ENCODE measurements at regions not wholly inside any gene's neighbourhood (a gene's known extent, or its start where the extent isn't known, plus 50 kb on each side); places are given as distances from the start of the nearest gene placed in this dataset.

- intact Hi-C loops (cut with micrococcal nuclease), result no loop called here
- H3K9ac ChIP-seq (ENCODE audit: low read length), result no peak overlapping the region
- TF ChIP-seq ZNF274 (IDR thresholded peaks at IDR 0.05; ENCODE audit: low read depth, low read length), result no peak
- TF ChIP-seq ZBTB33 (IDR thresholded peaks at IDR 0.05; ENCODE audit: extremely low read depth, insufficient replicate concordance, low read length), result no peak
- TF ChIP-seq EGR1 (IDR thresholded peaks at IDR 0.05; ENCODE audit: low read depth), result no peak
- TF ChIP-seq JUND (IDR thresholded peaks at IDR 0.05), result no peak
- DNase-seq (ENCODE audit: low read depth, low spot score), result no peak
- H2AFZ ChIP-seq (ENCODE audit: low read depth, low read length, poor library complexity, severe bottlenecking), result no peak overlapping the region
- no peak for ATAC-seq
- H3K9me3 ChIP-seq (ENCODE audit: control insufficient read depth in 1 of 2, insufficient read depth in 1 of 2, low read depth in 1 of 2, low read length in 2 of 2), result no peaks in the 10 kb centered on the region
- no peaks in the 10 kb centered on the region for H3K27me3 ChIP-seq (ENCODE audit: insufficient read depth, low read length)
- H3K79me2 ChIP-seq (ENCODE audit: insufficient read depth, low read length), result no peaks in the 10 kb centered on the region
- no TSS peak for BruUV-seq (replicated peaks)
- ChIA-PET RAD21 (ENCODE audit: low non-redundant PET in 1 of 2, low total read pairs in 2 of 2, uncharacterized antibody in 2 of 2, unreplicated experiment in 2 of 2) (no interaction called here), POLR2A (no interaction called here), CTCF (no interaction called here)
- no peaks in the 10 kb centered on the region for H3K4me1 ChIP-seq (ENCODE audit: control insufficient read depth in 1 of 2, insufficient read depth in 2 of 2, low read length in 2 of 2)
- H3K4me2 ChIP-seq (ENCODE audit: low read length), result no peak overlapping the region
- H3K36me3 ChIP-seq (ENCODE audit: control insufficient read depth in 1 of 2, insufficient read depth in 2 of 2, low read length in 2 of 2), result no peaks in the 10 kb centered on the region
- no peak overlapping the region for H3K4me3 ChIP-seq (replicated peaks in 1 of 2; ENCODE audit: low read depth in 1 of 2, low read length in 2 of 2)
- no peaks in the 10 kb centered on the region for H4K20me1 ChIP-seq (ENCODE audit: insufficient read depth)
- no peak overlapping the region for H3K27ac ChIP-seq (ENCODE audit: low read depth, low read length)
- no peaks in the 10 kb centered on the region for H3K9me2 ChIP-seq (ENCODE audit: insufficient read depth)
These were observed 281.5 kb downstream of the HTR1B start for GRCh38 chr6:77181749-77182148.

DNA sequence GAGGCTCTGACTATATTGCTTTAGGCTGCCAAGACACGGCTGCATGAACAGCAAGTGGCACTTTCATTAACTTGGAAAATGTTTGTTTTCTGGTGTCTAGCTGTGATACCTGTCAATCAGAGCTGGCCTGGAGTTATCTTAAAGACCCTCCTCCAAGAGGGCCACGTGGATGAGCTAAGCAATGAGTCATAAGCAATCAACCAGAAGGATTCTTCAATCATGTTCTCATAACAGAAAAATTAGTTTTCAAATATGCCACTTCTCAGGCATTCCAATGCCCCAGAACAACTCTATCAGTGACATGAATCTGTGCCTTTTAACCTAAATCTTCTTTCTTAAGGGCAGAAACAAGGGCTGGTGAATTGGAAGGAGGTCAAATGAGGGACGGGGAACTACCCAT is 283.0 kb downstream of the HTR1B start:
- CTCF ChIA-PET, result no interaction called here

More for the DNA sequence above, 283.0 kb downstream of the HTR1B start:
- no peaks in the 10 kb centered on the region for H3K9me2 ChIP-seq (ENCODE audit: insufficient read depth)
- intact Hi-C loops (cut with micrococcal nuclease), result no loop called here
- no peak overlapping the region for H3K9ac ChIP-seq (ENCODE audit: low read length)
- TF ChIP-seq EZH2 (IDR thresholded peaks at IDR 0.05) (no peak), EGR1 (IDR thresholded peaks at IDR 0.05; ENCODE audit: low read depth) (no peak), SRF (IDR thresholded peaks at IDR 0.05; ENCODE audit: low read depth) (no peak), CEBPB (IDR thresholded peaks at IDR 0.05; ENCODE audit: low read depth) (no peak), EZH2phosphoT487 (IDR thresholded peaks at IDR 0.05; ENCODE audit: borderline replicate concordance) (no peak), POLR2AphosphoS5 (IDR thresholded peaks at IDR 0.05; ENCODE audit: low read depth, low read length) (no peak), ZFX (IDR thresholded peaks at IDR 0.05) (no peak), SP1 (IDR thresholded peaks at IDR 0.05; ENCODE audit: low read depth) (no peak), ELF1 (IDR thresholded peaks at IDR 0.05; ENCODE audit: borderline replicate concordance, low read depth) (no peak), JUND (IDR thresholded peaks at IDR 0.05) (no peak), ZBTB33 (IDR thresholded peaks at IDR 0.05; ENCODE audit: extremely low read depth, insufficient replicate concordance, low read length) (no peak)
- TF ChIP-seq, protein P1, sequence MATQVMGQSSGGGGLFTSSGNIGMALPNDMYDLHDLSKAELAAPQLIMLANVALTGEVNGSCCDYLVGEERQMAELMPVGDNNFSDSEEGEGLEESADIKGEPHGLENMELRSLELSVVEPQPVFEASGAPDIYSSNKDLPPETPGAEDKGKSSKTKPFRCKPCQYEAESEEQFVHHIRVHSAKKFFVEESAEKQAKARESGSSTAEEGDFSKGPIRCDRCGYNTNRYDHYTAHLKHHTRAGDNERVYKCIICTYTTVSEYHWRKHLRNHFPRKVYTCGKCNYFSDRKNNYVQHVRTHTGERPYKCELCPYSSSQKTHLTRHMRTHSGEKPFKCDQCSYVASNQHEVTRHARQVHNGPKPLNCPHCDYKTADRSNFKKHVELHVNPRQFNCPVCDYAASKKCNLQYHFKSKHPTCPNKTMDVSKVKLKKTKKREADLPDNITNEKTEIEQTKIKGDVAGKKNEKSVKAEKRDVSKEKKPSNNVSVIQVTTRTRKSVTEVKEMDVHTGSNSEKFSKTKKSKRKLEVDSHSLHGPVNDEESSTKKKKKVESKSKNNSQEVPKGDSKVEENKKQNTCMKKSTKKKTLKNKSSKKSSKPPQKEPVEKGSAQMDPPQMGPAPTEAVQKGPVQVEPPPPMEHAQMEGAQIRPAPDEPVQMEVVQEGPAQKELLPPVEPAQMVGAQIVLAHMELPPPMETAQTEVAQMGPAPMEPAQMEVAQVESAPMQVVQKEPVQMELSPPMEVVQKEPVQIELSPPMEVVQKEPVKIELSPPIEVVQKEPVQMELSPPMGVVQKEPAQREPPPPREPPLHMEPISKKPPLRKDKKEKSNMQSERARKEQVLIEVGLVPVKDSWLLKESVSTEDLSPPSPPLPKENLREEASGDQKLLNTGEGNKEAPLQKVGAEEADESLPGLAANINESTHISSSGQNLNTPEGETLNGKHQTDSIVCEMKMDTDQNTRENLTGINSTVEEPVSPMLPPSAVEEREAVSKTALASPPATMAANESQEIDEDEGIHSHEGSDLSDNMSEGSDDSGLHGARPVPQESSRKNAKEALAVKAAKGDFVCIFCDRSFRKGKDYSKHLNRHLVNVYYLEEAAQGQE (IDR thresholded peaks at IDR 0.05; ENCODE audit: low read depth), result no peak
- no peak overlapping the region for H3K4me3 ChIP-seq (replicated peaks in 1 of 2; ENCODE audit: low read depth in 1 of 2, low read length in 2 of 2)
- H3K4me2 ChIP-seq (ENCODE audit: low read length), result no peak overlapping the region
- no peak overlapping the region for H3K27ac ChIP-seq (ENCODE audit: low read depth, low read length)
- no peaks in the 10 kb centered on the region for H3K79me2 ChIP-seq (ENCODE audit: insufficient read depth, low read length)
- POLR2A ChIA-PET, result no interaction called here
- no peak for ATAC-seq
- DNase-seq (ENCODE audit: low read depth, low spot score), result no peak
- no peaks in the 10 kb centered on the region for H3K9me3 ChIP-seq (ENCODE audit: control insufficient read depth in 1 of 2, insufficient read depth in 1 of 2, low read depth in 1 of 2, low read length in 2 of 2)
- no peaks in the 10 kb centered on the region for H3K27me3 ChIP-seq (ENCODE audit: insufficient read depth, low read length)
- no peaks in the 10 kb centered on the region for H3K36me3 ChIP-seq (ENCODE audit: control insufficient read depth in 1 of 2, insufficient read depth in 2 of 2, low read length in 2 of 2)
- H4K20me1 ChIP-seq (ENCODE audit: insufficient read depth), result no peaks in the 10 kb centered on the region
- H2AFZ ChIP-seq (ENCODE audit: low read depth, low read length, poor library complexity, severe bottlenecking), result no peak overlapping the region
- no peaks in the 10 kb centered on the region for H3K4me1 ChIP-seq (ENCODE audit: control insufficient read depth in 1 of 2, insufficient read depth in 2 of 2, low read length in 2 of 2)
- RAD21 ChIA-PET (ENCODE audit: low non-redundant PET in 1 of 2, low total read pairs in 2 of 2, uncharacterized antibody in 2 of 2, unreplicated experiment in 2 of 2), result no interaction called here
- no TSS peak for BruUV-seq (replicated peaks)
